GM19035 (cell line): ENCODE measurements at regions not wholly inside any gene's neighbourhood (a gene's known extent, or its start where the extent isn't known, plus 50 kb on each side); places are given as distances from the start of the nearest gene placed in this dataset.

Experiments
- ATAC-seq: cut with Tn5 transposase; IDR thresholded peaks from one replicate; pipeline ENCODE4 v1.9.1; 2021; ENCODE audit not compliant: unreplicated experiment

GRCh38 chr3:66797889-66798560 is 200.1 kb upstream of the KBTBD8 start:
- ATAC-seq = no peak

- no peak for ATAC-seq
Measured at GRCh38 chr3:66800941-66801545, 197.1 kb upstream of the KBTBD8 start.

GRCh38 chr3:66803206-66803605 is 194.9 kb upstream of the KBTBD8 start:
- no peak for ATAC-seq

GRCh38 chr3:66803721-66804695 is 194.1 kb upstream of the KBTBD8 start:
- ATAC-seq = no peak

- ATAC-seq = no peak
Measured at GRCh38 chr3:66808891-66809594, 189.1 kb upstream of the KBTBD8 start.

GRCh38 chr3:66809595-66809958 is 188.5 kb upstream of the KBTBD8 start:
- ATAC-seq = no peak

- ATAC-seq = no peak
Measured at GRCh38 chr3:66812136-66812535, 186.0 kb upstream of the KBTBD8 start.

- no peak for ATAC-seq
Measured at GRCh38 chr3:66812741-66813140, 185.4 kb upstream of the KBTBD8 start.

- peak; percentile 74 for ATAC-seq
Measured at GRCh38 chr3:66816090-66816761, 181.9 kb upstream of the KBTBD8 start.

- ATAC-seq = no peak
Measured at GRCh38 chr3:66817951-66818557, 180.1 kb upstream of the KBTBD8 start.

GRCh38 chr3:66819993-66820501 is 178.1 kb upstream of the KBTBD8 start:
- ATAC-seq = no peak

GRCh38 chr3:66822186-66823008 is 175.7 kb upstream of the KBTBD8 start:
- ATAC-seq = peak; percentile 93

- no peak for ATAC-seq
Measured at GRCh38 chr3:66823009-66823397, 175.1 kb upstream of the KBTBD8 start.

GRCh38 chr3:66823532-66823931 is 174.6 kb upstream of the KBTBD8 start:
- ATAC-seq = no peak

GRCh38 chr3:66825375-66825774 is 172.7 kb upstream of the KBTBD8 start:
- no peak for ATAC-seq

GRCh38 chr3:66827726-66828125 is 170.4 kb upstream of the KBTBD8 start:
- no peak for ATAC-seq

GRCh38 chr3:66828303-66828702 is 169.8 kb upstream of the KBTBD8 start:
- no peak for ATAC-seq

- no peak for ATAC-seq
Measured at GRCh38 chr3:66830301-66830700, 167.8 kb upstream of the KBTBD8 start.

GRCh38 chr3:66831931-66832330 is 166.2 kb upstream of the KBTBD8 start:
- ATAC-seq = no peak
